IMR-90 (cell line): ENCODE measurements at regions not wholly inside any gene's neighbourhood (a gene's known extent, or its start where the extent isn't known, plus 50 kb on each side); places are given as distances from the start of the nearest gene placed in this dataset.

Experiments used
- ATAC-seq: fragments of 200-7000 bp; cut with Tn5 transposase; 2 replicates; pipeline ENCODE4 v1.9.1; 2020; ENCODE audit warnings: low read depth, mild to moderate bottlenecking, moderate library complexity
- BruUV-seq: library from RNA; stranded (reverse); fragments of 400-500 nt; replicated peaks from 2 replicates; lab custom pipeline; 2021; lab: Mats Ljungman, UMichigan
- CTCF ChIA-PET: fragments of 300-600 bp; formaldehyde crosslinking; extraction: SDS; loops from one replicate; lab custom pipeline; 2021; ENCODE audit warnings: antibody characterized with exemption; lab: Yijun Ruan, JAX
- POLR2A ChIA-PET: fragments of 300-600 bp; sonication (Branson Sonifier 250); formaldehyde crosslinking; loops from one replicate; lab custom pipeline; 2022; ENCODE audit warnings: antibody characterized with exemption; ENCODE audit not compliant: unreplicated experiment; lab: Charles Lee
- DNase-seq: peaks from one replicate; pipeline ENCODE4 v3.0.0; 2013
- H2AFZ ChIP-seq: replicated peaks from 2 replicates; pipeline ENCODE3; 2013; ENCODE audit warnings: low read length, mild to moderate bottlenecking; ENCODE audit not compliant: poor library complexity
- H2AK5ac ChIP-seq: 2 replicates; pipeline ENCODE4 v1.6.1; 2013; ENCODE audit warnings: low read depth, low read length, inconsistent platforms
- H2AK9ac ChIP-seq: replicated peaks from 2 replicates; pipeline ENCODE3; 2013; ENCODE audit warnings: mild to moderate bottlenecking, low read depth, low read length, moderate library complexity; ENCODE audit not compliant: poor library complexity
- H2BK120ac ChIP-seq: 2 replicates; pipeline ENCODE4 v1.6.1; 2013; ENCODE audit warnings: low read depth, low read length, inconsistent platforms
- H2BK15ac ChIP-seq: 3 replicates; pipeline ENCODE4 v1.6.1; 2013; ENCODE audit warnings: low read depth, low read length, inconsistent platforms
- H2BK20ac ChIP-seq: 2 replicates; pipeline ENCODE4 v1.6.1; 2013; ENCODE audit warnings: low read depth, mild to moderate bottlenecking, inconsistent platforms, low read length, moderate library complexity
- H2BK5ac ChIP-seq: 2 replicates; pipeline ENCODE4 v1.6.1; 2013; ENCODE audit warnings: mild to moderate bottlenecking, low read depth, low read length, inconsistent platforms; ENCODE audit not compliant: poor library complexity, severe bottlenecking
- H3K14ac ChIP-seq: replicated peaks from 2 replicates; pipeline ENCODE4 v1.6.1; 2013; ENCODE audit warnings: low read depth, low read length, inconsistent platforms
- H3K18ac ChIP-seq: 2 replicates; pipeline ENCODE4 v1.6.1; 2013; ENCODE audit warnings: low read depth, low read length, control low read depth
- H3K23ac ChIP-seq: 2 replicates; pipeline ENCODE4 v1.6.1; 2013; ENCODE audit warnings: low read depth, low read length, inconsistent platforms
- H3K27ac ChIP-seq: 2 replicates; pipeline ENCODE4 v1.5.1; 2013; ENCODE audit warnings: mild to moderate bottlenecking, control low read depth, low read length; ENCODE audit not compliant: insufficient read depth
- H3K27me3 ChIP-seq: 2 replicates; pipeline ENCODE4 v1.6.1; 2013; ENCODE audit warnings: low read length; ENCODE audit not compliant: control insufficient read depth, insufficient read depth
- H3K36me3 ChIP-seq: 2 replicates; pipeline ENCODE4 v1.6.1; 2013; ENCODE audit warnings: low read length, mixed read lengths; ENCODE audit not compliant: control insufficient read depth, insufficient read depth
- H3K4ac ChIP-seq: 2 replicates; pipeline ENCODE4 v1.6.1; 2013; ENCODE audit warnings: low read depth, low read length, inconsistent platforms
- H3K4me1 ChIP-seq: 2 replicates; pipeline ENCODE4 v1.6.1; 2013; ENCODE audit warnings: low read length, mixed read lengths; ENCODE audit not compliant: control insufficient read depth, insufficient read depth
- H3K4me2 ChIP-seq: 2 replicates; pipeline ENCODE4 v1.6.1; 2013; ENCODE audit warnings: low read depth, mild to moderate bottlenecking, control low read depth, low read length, moderate library complexity
- H3K4me3 ChIP-seq: 2 replicates; pipeline ENCODE4 v1.5.1; 2013; ENCODE audit warnings: low read depth, mild to moderate bottlenecking, control low read depth, low read length, moderate library complexity; ENCODE audit not compliant: insufficient read depth
- H3K56ac ChIP-seq: 2 replicates; pipeline ENCODE4 v1.6.1; 2013; ENCODE audit warnings: low read length, inconsistent platforms; ENCODE audit not compliant: insufficient read depth; ENCODE audit errors: extremely low read depth
- H3K79me1 ChIP-seq, 2 experiments: 2 replicates each; pipeline ENCODE4 v1.6.1; 2013; ENCODE audit warnings: low read length in 2 of 2, inconsistent platforms in 1 of 2, low read depth in 1 of 2
- H3K9ac ChIP-seq: 2 replicates; pipeline ENCODE4 v1.6.1; 2013; ENCODE audit warnings: low read depth, low read length, control low read depth
- H3K9me1 ChIP-seq: 2 replicates; pipeline ENCODE4 v1.6.1; 2013; ENCODE audit warnings: low read length, inconsistent platforms; ENCODE audit not compliant: insufficient read depth
- H3K9me3 ChIP-seq: 2 replicates; pipeline ENCODE4 v1.6.1; 2013; ENCODE audit warnings: low read length; ENCODE audit not compliant: control insufficient read depth, insufficient read depth
- H4K20me1 ChIP-seq: 2 replicates; pipeline ENCODE4 v1.6.1; 2013; ENCODE audit warnings: low read length, inconsistent platforms; ENCODE audit not compliant: insufficient read depth
- H4K5ac ChIP-seq: 2 replicates; pipeline ENCODE4 v1.6.1; 2013; ENCODE audit warnings: mild to moderate bottlenecking, low read depth, low read length, control low read depth
- H4K8ac ChIP-seq, 2 experiments: 2 replicates each; pipeline ENCODE4 v1.6.1; 2013; ENCODE audit warnings: low read depth in 2 of 2, low read length in 2 of 2, control low read depth in 1 of 2, inconsistent platforms in 1 of 2
- H4K91ac ChIP-seq: 2 replicates; pipeline ENCODE4 v1.6.1; 2013; ENCODE audit warnings: low read depth, low read length, inconsistent platforms; ENCODE audit not compliant: insufficient read depth
- MAFK ChIP-seq: IDR thresholded peaks from 2 replicates; pipeline ENCODE4 v1.6.1; 2012; ENCODE audit warnings: low read depth, low read length, improper control_type of control experiment
- MAZ ChIP-seq: IDR thresholded peaks from 2 replicates; pipeline ENCODE4 v1.6.1; 2012; ENCODE audit warnings: low read depth, mild to moderate bottlenecking, low read length, improper control_type of control experiment, moderate library complexity, borderline replicate concordance
- dilution Hi-C: fragments of 300-500 bp; cut with HindIII; formaldehyde crosslinking; loops from one replicate; pipeline ENCODE4 v1.14.3; 2018; ENCODE audit warnings: low sequenced_read_pairs; ENCODE audit not compliant: unreplicated experiment
- in situ Hi-C: fragments of 300-500 bp; cut with MboI; formaldehyde crosslinking; loops from 3 replicates; pipeline ENCODE4 v1.14.3; 2019; ENCODE audit warnings: low sequenced_read_pairs, inconsistent platforms, mixed read lengths
- intact Hi-C: fragments of 100-400 bp; cut with micrococcal nuclease; formaldehyde crosslinking; loops from 2 replicates; pipeline ENCODE4 v1.10.0; 2022

DNA sequence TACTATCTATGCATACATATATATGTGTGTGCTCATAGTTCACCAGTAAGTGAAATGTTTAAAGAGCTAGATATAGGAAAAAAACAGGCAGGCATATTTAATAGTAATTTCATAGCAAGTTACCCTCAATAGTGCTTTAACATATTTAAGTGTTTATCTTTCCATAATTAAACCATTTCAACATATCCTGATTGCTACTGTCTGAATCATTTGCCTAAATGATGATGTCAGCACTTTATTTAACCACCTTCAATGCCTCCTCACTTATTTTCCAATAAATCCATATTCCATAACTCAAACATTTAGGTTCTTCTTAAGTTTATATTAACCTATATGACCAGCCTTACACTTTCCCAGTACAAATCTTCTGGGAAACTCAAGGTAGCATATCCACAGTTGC is 601.1 kb downstream of the ARL4A start:
- CTCF ChIA-PET = no interaction called here
- Histone ChIP-seq H3K27ac (no peak overlapping the region), H3K9me1 (no peaks in the 10 kb centered on the region), H3K9me3 (no peaks in the 10 kb centered on the region), H3K4me1 (no peaks in the 10 kb centered on the region), H3K56ac (no peak overlapping the region), H2BK20ac (no peak overlapping the region), H2BK5ac (no peak overlapping the region), H4K20me1 (no peaks in the 10 kb centered on the region), H2AFZ (no peak overlapping the region), H3K18ac (no peak overlapping the region), H3K23ac (no peak overlapping the region), H3K9ac (no peak overlapping the region), H2BK120ac (no peak overlapping the region), H3K14ac (no peak overlapping the region), H4K5ac (no peak overlapping the region), H3K36me3 (no peaks in the 10 kb centered on the region), H2AK5ac (no peak overlapping the region), H2AK9ac (no peak overlapping the region), H3K4ac (no peak overlapping the region), H3K4me3 (no peak overlapping the region), H4K91ac (no peak overlapping the region), H2BK15ac (no peak overlapping the region), H3K27me3 (no peaks in the 10 kb centered on the region), H3K79me1 (no peaks in the 10 kb centered on the region), H4K8ac (no peak overlapping the region), H3K4me2 (no peak overlapping the region)
- DNase-seq (no peak), ATAC-seq (no peak)
- in situ Hi-C loops (loop anchor here (25.0 kb wide), 1 partner anchor 449 kb away; no protein-coding TSS in a partner anchor), intact Hi-C loops (loop anchor here (10.0 kb wide), 1 partner anchor 626 kb away; no protein-coding TSS in a partner anchor), dilution Hi-C loops (no loop called here)
- POLR2A ChIA-PET = no interaction called here
- TF ChIP-seq MAZ (no peak), MAFK (peak; percentile 99)
- no TSS peak for BruUV-seq
